ENCODE measurements at regions not wholly inside any gene's neighbourhood (a gene's known extent, or its start where the extent isn't known, plus 50 kb on each side); places are given as distances from the start of the nearest gene placed in this dataset.

Small RNA genes lying in the stretch of these regions (small RNA-seq; reads per million reads assigned to genes)
- gene AL078601.1, result 0 reads per million in 7 experiments
- 0 reads per million in 7 experiments for gene RF00019

Data from SK-N-SH (cell line).